ENCODE measurements at regions not wholly inside any gene's neighbourhood (a gene's known extent, or its start where the extent isn't known, plus 50 kb on each side); places are given as distances from the start of the nearest gene placed in this dataset.

- no peaks in the 10 kb centered on the region for H3K27me3 ChIP-seq (ENCODE audit: insufficient read depth, poor library complexity, severe bottlenecking)
- DNase-seq (ENCODE audit: low read depth in 1 of 2, low spot score in 1 of 2) = no peak
- no peak overlapping the region for H3K4me3 ChIP-seq (replicated peaks; ENCODE audit: insufficient read depth, low read length)
- TF ChIP-seq REST (IDR thresholded peaks at IDR 0.05; ENCODE audit: insufficient replicate concordance, low read depth) (no peak), POLR2AphosphoS5 (IDR thresholded peaks at IDR 0.05; ENCODE audit: low read depth) (no peak), GABPA (IDR thresholded peaks at IDR 0.05; ENCODE audit: low read depth) (no peak), SPI1 (IDR thresholded peaks at IDR 0.05; ENCODE audit: borderline replicate concordance, low read depth) (no peak), CTCF (IDR thresholded peaks at IDR 0.05; ENCODE audit: insufficient read depth, low read length) (no peak)
- H3K27ac ChIP-seq (replicated peaks) = no peak overlapping the region
Observed at GRCh38 chr16:72285324-72285723, 113.4 kb upstream of the PMFBP1 start.

GRCh38 chr16:72284042-72284789 is 112.3 kb upstream of the PMFBP1 start:
- Histone ChIP-seq H3K4me3 (replicated peaks; ENCODE audit: insufficient read depth, low read length) (no peak overlapping the region), H3K27ac (replicated peaks) (no peak overlapping the region), H3K27me3 (ENCODE audit: insufficient read depth, poor library complexity, severe bottlenecking) (no peaks in the 10 kb centered on the region)
- no peak for TF ChIP-seq REST (IDR thresholded peaks at IDR 0.05; ENCODE audit: insufficient replicate concordance, low read depth)
- no peak for TF ChIP-seq CTCF (IDR thresholded peaks at IDR 0.05; ENCODE audit: insufficient read depth, low read length)
- TF ChIP-seq SPI1 (IDR thresholded peaks at IDR 0.05; ENCODE audit: borderline replicate concordance, low read depth) = no peak
- no peak for TF ChIP-seq POLR2AphosphoS5 (IDR thresholded peaks at IDR 0.05; ENCODE audit: low read depth)
- no peak for TF ChIP-seq GABPA (IDR thresholded peaks at IDR 0.05; ENCODE audit: low read depth)
- DNase-seq (ENCODE audit: low read depth in 1 of 2, low spot score in 1 of 2) = no peak

GRCh38 chr16:72282362-72282761 is 110.4 kb upstream of the PMFBP1 start:
- no peak for DNase-seq (ENCODE audit: low read depth in 1 of 2, low spot score in 1 of 2)
- TF ChIP-seq GABPA (IDR thresholded peaks at IDR 0.05; ENCODE audit: low read depth) (no peak), POLR2AphosphoS5 (IDR thresholded peaks at IDR 0.05; ENCODE audit: low read depth) (no peak), CTCF (IDR thresholded peaks at IDR 0.05; ENCODE audit: insufficient read depth, low read length) (no peak), REST (IDR thresholded peaks at IDR 0.05; ENCODE audit: insufficient replicate concordance, low read depth) (no peak)
- Histone ChIP-seq H3K27me3 (ENCODE audit: insufficient read depth, poor library complexity, severe bottlenecking) (no peaks in the 10 kb centered on the region), H3K27ac (replicated peaks) (no peak overlapping the region), H3K4me3 (replicated peaks; ENCODE audit: insufficient read depth, low read length) (no peak overlapping the region)

Measured in HL-60 (cell line).